HG03520 (cell line): ENCODE measurements at regions not wholly inside any gene's neighbourhood (a gene's known extent, or its start where the extent isn't known, plus 50 kb on each side); places are given as distances from the start of the nearest gene placed in this dataset.
"Not testable (repeated sequence)": the region's sequence is repeated elsewhere in the genome, so short reads cannot be mapped to it uniquely, and the experiment has no call there.

Experiments
- ATAC-seq: cut with Tn5 transposase; IDR thresholded peaks from one replicate; pipeline ENCODE4 v1.9.1; 2021; ENCODE audit warnings: mild to moderate bottlenecking, moderate library complexity; ENCODE audit not compliant: unreplicated experiment

- peak; percentile 43 for ATAC-seq
Observed at GRCh38 chr9:115849679-115850412, 303.7 kb upstream of the PAPPA start.

- no peak for ATAC-seq
Observed at GRCh38 chr9:115850548-115851304, 302.9 kb upstream of the PAPPA start.

GRCh38 chr9:115855458-115856133, 298.0 kb upstream of the PAPPA start:
- no peak for ATAC-seq

- ATAC-seq: not testable (repeated sequence)
Observed at GRCh38 chr9:115858421-115858820, 295.2 kb upstream of the PAPPA start.

DNA sequence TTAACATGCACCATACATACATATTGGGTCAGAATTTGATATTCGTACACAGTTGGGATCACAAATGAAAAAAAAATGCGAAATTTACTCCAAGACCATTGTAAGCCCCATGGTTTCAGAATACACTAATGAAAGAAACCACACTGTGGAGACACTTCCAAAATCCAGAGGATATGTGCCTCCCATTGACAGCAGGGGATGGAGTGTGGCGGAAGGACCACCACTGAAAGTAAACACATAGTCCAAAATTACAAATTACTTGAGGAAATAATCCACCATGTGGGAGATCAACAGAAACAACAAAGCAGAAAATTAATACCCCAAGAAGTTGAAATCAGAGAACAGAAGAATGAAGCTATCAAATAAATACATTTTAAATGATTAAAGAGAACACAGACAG, 291.6 kb upstream of the PAPPA start:
- ATAC-seq: no peak

GRCh38 chr9:115864581-115864980, 289.0 kb upstream of the PAPPA start:
- no peak for ATAC-seq

- ATAC-seq: no peak
Observed at GRCh38 chr9:115867326-115867725, 286.3 kb upstream of the PAPPA start.

GRCh38 chr9:115877852-115878438, 275.6 kb upstream of the PAPPA start:
- no peak for ATAC-seq

- ATAC-seq: no peak
Observed at GRCh38 chr9:115879451-115879850, 274.1 kb upstream of the PAPPA start.

- ATAC-seq: no peak
Observed at GRCh38 chr9:115880221-115880885, 273.2 kb upstream of the PAPPA start.

DNA sequence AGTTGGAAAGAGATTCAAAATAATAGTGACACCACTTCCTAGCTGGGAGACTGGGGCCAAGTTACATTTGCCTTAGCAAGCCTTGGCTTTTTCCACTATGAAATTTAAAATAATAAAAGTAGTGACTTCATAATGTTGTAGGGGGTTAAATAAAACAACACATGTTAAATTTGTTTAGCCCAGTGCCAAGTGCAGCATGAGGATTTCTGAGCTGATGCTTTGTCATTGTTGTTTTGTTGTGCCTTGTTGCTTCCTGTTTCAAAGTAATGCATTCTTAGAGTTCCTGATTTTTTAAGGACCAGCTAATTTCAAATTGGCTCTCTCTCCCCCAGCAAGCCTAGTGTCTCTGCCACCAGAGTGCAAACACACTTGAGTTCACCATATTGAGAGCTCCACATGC, 270.7 kb upstream of the PAPPA start:
- no peak for ATAC-seq

DNA sequence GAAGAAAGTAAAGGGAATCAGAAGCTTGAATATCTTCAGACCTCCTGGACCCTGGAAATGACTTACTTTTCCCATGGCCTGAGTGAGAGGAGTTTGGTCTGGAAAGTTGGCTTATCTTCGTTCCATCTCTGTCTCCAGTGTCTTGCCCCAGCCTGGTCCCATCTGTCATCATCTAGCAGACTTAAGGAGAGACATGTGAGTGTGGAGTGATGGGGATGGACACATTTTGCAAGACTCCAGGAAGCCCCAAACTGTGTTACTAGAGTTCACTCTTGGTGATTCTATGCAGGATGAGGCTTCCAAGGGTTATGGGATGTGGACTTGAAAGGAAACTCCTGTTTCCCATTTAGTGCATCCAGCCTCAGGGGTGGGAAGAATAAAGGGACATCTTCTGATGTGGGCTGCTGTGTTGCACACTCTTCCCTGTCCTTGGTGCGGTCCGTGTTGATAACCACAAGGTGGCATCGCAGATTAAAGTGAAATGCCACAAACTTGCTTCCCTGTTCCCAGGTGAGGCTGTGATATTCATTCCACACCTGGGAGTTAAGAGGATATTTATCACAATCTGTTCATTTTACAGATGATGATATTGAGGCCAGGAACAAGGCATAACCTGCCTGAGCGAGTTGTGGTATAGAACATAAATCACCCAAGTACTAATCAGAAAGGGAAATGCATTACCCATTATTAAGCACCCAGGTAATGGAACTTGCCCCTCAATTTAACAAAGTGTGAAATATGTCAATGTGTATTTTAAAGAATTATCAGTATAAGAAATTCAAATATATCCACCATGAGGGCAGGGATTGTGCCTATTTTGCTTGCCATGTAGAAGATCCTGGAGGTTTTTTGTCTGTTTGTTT, 269.9 kb upstream of the PAPPA start:
- ATAC-seq: no peak

- ATAC-seq: no peak
Observed at GRCh38 chr9:115884846-115885245, 268.7 kb upstream of the PAPPA start.

GRCh38 chr9:115888131-115888530, 265.5 kb upstream of the PAPPA start:
- no peak for ATAC-seq

- no peak for ATAC-seq
Observed at GRCh38 chr9:115891929-115892328, 261.7 kb upstream of the PAPPA start.

DNA sequence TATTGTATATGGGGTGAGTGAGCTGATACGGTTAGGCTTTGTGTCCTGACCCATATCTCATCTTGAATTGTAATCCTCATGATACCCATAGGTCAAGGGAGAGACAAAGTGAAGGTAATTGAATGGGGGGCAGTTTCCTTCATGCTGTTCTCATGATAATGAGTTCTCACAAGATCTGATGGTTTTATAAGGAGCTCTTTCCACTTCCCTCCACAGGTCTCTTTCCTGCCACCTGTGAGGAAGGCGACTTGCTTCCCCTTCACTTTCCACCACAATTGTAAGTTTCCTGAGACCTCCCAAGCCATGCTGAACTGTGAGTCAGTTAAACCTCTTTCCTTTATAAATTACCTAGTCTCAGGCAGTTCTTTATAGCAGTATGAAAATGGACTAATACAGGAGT, 255.1 kb upstream of the PAPPA start:
- ATAC-seq: not testable (repeated sequence)

GRCh38 chr9:115900698-115901097, 252.9 kb upstream of the PAPPA start:
- no peak for ATAC-seq

DNA sequence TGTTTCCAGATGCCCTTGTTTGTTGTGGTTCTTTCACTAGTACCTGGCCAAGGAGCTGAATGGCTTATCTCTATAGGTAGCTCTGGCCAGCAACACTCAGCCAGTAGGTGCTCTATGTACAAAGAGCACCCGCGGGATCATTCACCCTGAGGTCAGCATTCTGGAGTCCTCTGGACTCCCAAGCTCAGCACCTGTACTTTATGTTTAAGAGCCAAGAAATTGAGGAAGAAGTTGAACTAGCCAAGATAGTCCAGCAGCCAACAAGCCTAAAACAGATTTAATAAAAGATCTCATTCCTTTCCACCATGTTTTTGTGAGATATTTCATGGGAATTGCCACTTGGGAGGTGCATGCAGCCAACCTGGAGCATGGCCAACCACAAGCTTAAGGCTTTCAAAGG, 242.6 kb upstream of the PAPPA start:
- no peak for ATAC-seq

DNA sequence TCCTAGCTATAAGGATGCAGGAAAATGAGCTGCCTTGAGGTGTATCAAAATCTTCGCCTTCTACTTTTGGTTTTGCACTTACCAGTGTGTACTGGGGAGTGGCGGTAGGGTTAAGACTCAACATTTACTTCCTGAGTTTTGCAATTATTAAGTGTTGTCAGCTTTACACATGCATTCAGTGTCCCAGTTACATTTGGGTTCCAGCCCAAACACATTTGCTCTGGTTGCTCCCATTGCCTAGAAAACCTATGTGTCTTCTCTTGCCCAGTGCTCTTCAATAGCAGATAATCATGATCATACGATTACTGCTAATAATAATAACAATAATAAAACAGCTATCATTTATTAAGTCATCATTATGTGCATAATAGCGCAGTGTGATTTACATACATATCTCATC, 241.5 kb upstream of the PAPPA start:
- no peak for ATAC-seq

- ATAC-seq: no peak
Observed at GRCh38 chr9:115913696-115914095, 239.9 kb upstream of the PAPPA start.
